ENCODE measurements at regions not wholly inside any gene's neighbourhood (a gene's known extent, or its start where the extent isn't known, plus 50 kb on each side); places are given as distances from the start of the nearest gene placed in this dataset.

GRCh38 chr6:137401088-137401487 lies 93.1 kb downstream of the OLIG3 start:
- Histone ChIP-seq H3K27me3 (no peaks in the 10 kb centered on the region), H3K4me1 (no peaks in the 10 kb centered on the region), H3K9me3 (no peaks in the 10 kb centered on the region), H3K36me3 (no peaks in the 10 kb centered on the region), H3K27ac (no peak overlapping the region), H3K4me3 (no peak overlapping the region)
- 87 to 92% (median 89%) methylated on average over 4 of the region's 4 CpGs for WGBS, 4 donors
- intact Hi-C loops (cut with DNase I) = no loop called here
- no peak for ATAC-seq
- no peak for DNase-seq
- TF ChIP-seq POLR2A (IDR thresholded peaks at IDR 0.05) (no peak), CTCF (IDR thresholded peaks at IDR 0.05) (no peak)

DNA sequence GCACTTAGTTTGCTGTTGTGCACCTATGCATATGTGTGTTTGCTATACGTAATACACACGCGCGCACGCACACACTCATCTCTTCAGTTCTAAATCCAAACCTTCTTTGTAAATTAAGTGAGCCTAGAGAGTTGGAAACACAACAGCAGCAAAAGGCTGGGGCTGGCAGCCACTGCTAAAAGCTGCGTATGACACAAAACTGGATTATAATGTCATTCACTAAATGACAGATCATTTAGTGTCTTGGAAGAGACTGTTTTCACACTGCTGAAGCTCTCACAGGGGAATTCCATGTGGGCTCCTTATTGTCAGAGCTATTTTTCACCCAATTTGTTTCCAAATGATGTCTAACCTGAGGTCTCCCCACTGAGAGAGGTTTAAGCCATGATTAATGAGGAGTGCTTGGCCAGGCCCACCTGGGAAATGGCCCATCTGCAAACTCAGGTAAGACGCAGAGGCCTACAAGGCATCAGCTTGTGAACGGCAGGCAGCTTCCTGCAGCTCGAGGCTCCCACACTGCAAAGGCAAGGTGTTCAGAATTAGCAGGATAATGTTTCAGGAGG lies 94.2 kb downstream of the OLIG3 start:
- no peak for TF ChIP-seq CTCF (IDR thresholded peaks at IDR 0.05)
- no peak for TF ChIP-seq POLR2A (IDR thresholded peaks at IDR 0.05)
- 72 to 86% (median 82%) methylated on average over 9 of the region's 9 CpGs for WGBS, 4 donors
- Histone ChIP-seq H3K27me3 (no peaks in the 10 kb centered on the region), H3K27ac (no peak overlapping the region), H3K9me3 (no peaks in the 10 kb centered on the region), H3K4me1 (no peaks in the 10 kb centered on the region), H3K4me3 (no peak overlapping the region), H3K36me3 (no peaks in the 10 kb centered on the region)
- ATAC-seq = no peak
- DNase-seq = no peak
- intact Hi-C loops (cut with DNase I) = no loop called here

- ATAC-seq = no peak
These were observed 98.9 kb downstream of the OLIG3 start for GRCh38 chr6:137395316-137395715.

More at GRCh38 chr6:137395316-137395715, 98.9 kb downstream of the OLIG3 start:
- Histone ChIP-seq H3K9me3 (no peaks in the 10 kb centered on the region), H3K4me3 (no peak overlapping the region), H3K4me1 (peaks cover 0 to 5% (median 0%) of the 10 kb centered on the region in 12 donors), H3K27me3 (no peaks in the 10 kb centered on the region), H3K27ac (no peak overlapping the region), H3K36me3 (no peaks in the 10 kb centered on the region)
- intact Hi-C loops (cut with DNase I) = no loop called here
- 72 to 86% (median 84%) methylated on average over 3 of the region's 3 CpGs for WGBS, 4 donors
- DNase-seq = no peak
- no peak for TF ChIP-seq CTCF (IDR thresholded peaks at IDR 0.05)
- TF ChIP-seq POLR2A (IDR thresholded peaks at IDR 0.05) = no peak
